Lung (tissue), 11 donors: ENCODE measurements at regions not wholly inside any gene's neighbourhood (a gene's known extent, or its start where the extent isn't known, plus 50 kb on each side); places are given as distances from the start of the nearest gene placed in this dataset.

Experiments used
- ATAC-seq: fragments of 200-7000 bp; cut with Tn5 transposase; one replicate; pipeline ENCODE4 v1.9.1; 2020; ENCODE audit warnings: moderate number of reproducible peaks; ENCODE audit not compliant: insufficient read depth, low FRiP score
- DNase-seq, 3 donors: peaks; one replicate each; pipeline ENCODE4 v3.0.0-alpha.2; 2013 to 2017
- H3K27ac ChIP-seq, 2 donors: one replicate each; pipeline ENCODE4 v1.5.1; 2013; ENCODE audit warnings: mild to moderate bottlenecking in 2 of 2, moderate library complexity in 2 of 2, control low read depth in 1 of 2, inconsistent platforms in 1 of 2, low read depth in 1 of 2, low read length in 1 of 2
- H3K27me3 ChIP-seq, 3 donors: one replicate each; pipeline ENCODE4 v1.5.1; 2013; ENCODE audit warnings: low read length in 2 of 3; ENCODE audit not compliant: control insufficient read depth in 3 of 3, insufficient read depth in 3 of 3
- H3K36me3 ChIP-seq, 4 donors: one replicate each; pipeline ENCODE4 v1.5.1; 2013; ENCODE audit warnings: low read length in 4 of 4, mild to moderate bottlenecking in 1 of 4, moderate library complexity in 1 of 4; ENCODE audit not compliant: control insufficient read depth in 4 of 4, insufficient read depth in 4 of 4
- H3K4me1 ChIP-seq, 5 donors: one replicate each; pipeline ENCODE4 v1.5.1; 2013; ENCODE audit warnings: low read length in 5 of 5, mild to moderate bottlenecking in 2 of 5, moderate library complexity in 1 of 5; ENCODE audit not compliant: control insufficient read depth in 5 of 5, insufficient read depth in 5 of 5
- H3K4me3 ChIP-seq: one replicate; pipeline ENCODE4 v1.5.1; 2013; ENCODE audit warnings: mild to moderate bottlenecking, control low read depth, moderate library complexity
- H3K9ac ChIP-seq, 2 donors: one replicate each; pipeline ENCODE4 v1.5.1; 2013; ENCODE audit warnings: low read length in 2 of 2, control low read depth in 1 of 2; ENCODE audit not compliant: insufficient read depth in 1 of 2
- H3K9me3 ChIP-seq, 4 donors: one replicate each; pipeline ENCODE4 v1.5.1; 2013; ENCODE audit warnings: low read length in 3 of 4, mild to moderate bottlenecking in 1 of 4, moderate library complexity in 1 of 4; ENCODE audit not compliant: control insufficient read depth in 4 of 4, insufficient read depth in 3 of 4
- WGBS, 2 donors: extraction: QIAGEN DNeasy Blood & Tissue Kit; methylation state at CpG; one replicate each; pipeline ENCODE4 v1.1.7; 2013; 5-methylcytosine and 5-hydroxymethylcytosine counted together
- TF ChIP-seq, protein P1 (sequence below): IDR thresholded peaks from 2 replicates; pipeline ENCODE4 v1.5.1; 2012; ENCODE audit warnings: mild to moderate bottlenecking; ENCODE audit errors: control extremely low read depth, extremely low read depth
- donor health status: control.
- donor health status: control.
- donor health status: Bipolar disorder and iron deficiency.
- donor health status: healthy.
- donor health status: DM: yes; HTN: yes; CAD: no.

DNA sequence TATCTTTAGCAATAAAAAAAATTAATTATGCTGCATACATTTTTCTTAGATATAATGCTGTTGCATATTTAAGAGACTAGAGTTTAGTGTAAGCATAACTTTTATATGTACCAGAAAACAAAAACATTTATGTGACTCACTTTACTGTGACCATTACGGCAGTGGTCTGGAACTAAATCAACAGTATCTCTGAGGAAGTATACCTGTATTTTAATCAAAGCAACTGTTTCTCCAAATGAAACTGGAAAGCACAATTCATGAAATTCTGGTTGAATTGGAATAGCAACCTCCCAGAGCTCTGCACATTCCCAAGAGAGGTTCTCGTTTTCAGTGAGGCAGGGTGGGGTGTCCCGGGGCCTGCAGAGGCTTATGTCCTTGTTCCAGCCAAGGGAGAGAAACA, 112.2 kb upstream of the TACR1 start:
- no peak overlapping the region for H3K9ac ChIP-seq
- no peaks in the 10 kb centered on the region for H3K27me3 ChIP-seq
- H3K36me3 ChIP-seq, result no peaks in the 10 kb centered on the region
- H3K27ac ChIP-seq, result no peak overlapping the region
- ATAC-seq (no peak), DNase-seq (no peak)
- H3K4me3 ChIP-seq, result no peak overlapping the region
- TF ChIP-seq, protein P1, sequence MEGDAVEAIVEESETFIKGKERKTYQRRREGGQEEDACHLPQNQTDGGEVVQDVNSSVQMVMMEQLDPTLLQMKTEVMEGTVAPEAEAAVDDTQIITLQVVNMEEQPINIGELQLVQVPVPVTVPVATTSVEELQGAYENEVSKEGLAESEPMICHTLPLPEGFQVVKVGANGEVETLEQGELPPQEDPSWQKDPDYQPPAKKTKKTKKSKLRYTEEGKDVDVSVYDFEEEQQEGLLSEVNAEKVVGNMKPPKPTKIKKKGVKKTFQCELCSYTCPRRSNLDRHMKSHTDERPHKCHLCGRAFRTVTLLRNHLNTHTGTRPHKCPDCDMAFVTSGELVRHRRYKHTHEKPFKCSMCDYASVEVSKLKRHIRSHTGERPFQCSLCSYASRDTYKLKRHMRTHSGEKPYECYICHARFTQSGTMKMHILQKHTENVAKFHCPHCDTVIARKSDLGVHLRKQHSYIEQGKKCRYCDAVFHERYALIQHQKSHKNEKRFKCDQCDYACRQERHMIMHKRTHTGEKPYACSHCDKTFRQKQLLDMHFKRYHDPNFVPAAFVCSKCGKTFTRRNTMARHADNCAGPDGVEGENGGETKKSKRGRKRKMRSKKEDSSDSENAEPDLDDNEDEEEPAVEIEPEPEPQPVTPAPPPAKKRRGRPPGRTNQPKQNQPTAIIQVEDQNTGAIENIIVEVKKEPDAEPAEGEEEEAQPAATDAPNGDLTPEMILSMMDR, result no peak
- no peaks in the 10 kb centered on the region for H3K4me1 ChIP-seq
- WGBS, 2 donors, result 75 to 77% methylated on average over 3 of the region's 3 CpGs
- no peaks in the 10 kb centered on the region for H3K9me3 ChIP-seq

DNA sequence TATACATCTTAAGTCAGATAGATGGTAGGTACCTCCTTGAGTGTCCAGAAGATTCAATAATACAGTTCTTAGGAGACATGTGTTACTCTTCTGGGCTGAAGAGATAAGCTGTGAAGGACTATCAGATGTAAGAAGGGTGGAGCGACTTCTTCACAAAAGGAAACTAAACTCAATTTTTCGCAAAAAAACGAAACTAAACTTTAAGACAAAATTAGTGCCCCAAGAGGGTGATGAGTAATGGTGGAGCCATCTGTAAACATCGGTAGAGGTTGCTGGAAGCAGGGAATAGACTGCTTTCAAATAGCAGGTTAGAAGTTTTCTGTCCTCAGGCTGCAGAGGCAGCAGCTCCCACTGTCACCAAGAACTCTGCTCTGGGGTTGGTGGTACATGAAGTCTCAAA, 111.6 kb upstream of the TACR1 start:
- no peak overlapping the region for H3K27ac ChIP-seq
- no peak for ATAC-seq
- TF ChIP-seq, protein P1, result no peak
- H3K9ac ChIP-seq, result no peak overlapping the region
- H3K4me3 ChIP-seq, result no peak overlapping the region
- no peaks in the 10 kb centered on the region for H3K4me1 ChIP-seq
- no peaks in the 10 kb centered on the region for H3K36me3 ChIP-seq
- H3K9me3 ChIP-seq, result no peaks in the 10 kb centered on the region
- H3K27me3 ChIP-seq, result no peaks in the 10 kb centered on the region
- no peak for DNase-seq
- WGBS, 2 donors, result 93 to 94% methylated on average over 4 of the region's 4 CpGs

DNA sequence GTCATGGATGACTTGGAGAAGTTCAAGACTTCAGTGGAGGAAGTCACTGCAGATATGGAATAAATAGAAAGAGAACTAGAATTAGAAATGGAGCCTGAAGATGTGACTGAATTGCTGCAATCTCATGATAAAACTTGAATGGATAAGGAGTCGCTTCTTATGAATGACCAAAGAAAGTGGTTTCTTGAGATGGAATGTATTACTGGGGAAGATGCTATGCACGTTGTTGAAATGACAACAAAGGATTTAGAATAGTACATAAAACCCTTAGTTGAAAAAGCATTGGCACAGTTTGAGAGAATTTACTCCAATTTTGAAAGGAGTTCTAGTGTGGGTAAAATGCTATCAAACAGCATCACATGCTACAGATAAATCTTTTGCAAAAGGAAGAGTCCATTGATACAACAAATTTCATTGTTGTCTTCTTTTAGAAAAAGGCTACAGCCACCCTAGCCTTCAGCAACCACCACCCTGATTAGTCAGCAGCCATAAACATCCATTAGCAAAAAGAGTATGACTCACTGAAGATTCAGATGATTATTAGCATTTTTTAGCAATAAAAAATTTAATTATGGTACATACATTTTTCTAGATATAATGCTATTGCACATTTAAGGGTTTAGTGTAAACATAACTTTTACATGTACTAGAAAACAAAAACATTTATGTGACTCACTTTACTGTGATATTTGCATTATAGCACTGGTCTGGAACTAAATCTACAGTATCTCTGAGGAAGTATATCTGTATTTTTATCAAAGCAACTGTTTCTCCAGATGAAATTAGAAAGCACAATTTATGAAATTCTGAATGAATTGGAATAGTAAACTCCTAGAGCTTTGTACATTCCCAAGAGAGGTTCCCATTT, 110.5 kb upstream of the TACR1 start:
- WGBS, 2 donors, result 86 to 96% methylated on average over 2 of the region's 2 CpGs
- TF ChIP-seq, protein P1, result no peak
- Histone ChIP-seq H3K9me3 (no peaks in the 10 kb centered on the region), H3K4me3 (no peak overlapping the region), H3K4me1 (no peaks in the 10 kb centered on the region), H3K27me3 (no peaks in the 10 kb centered on the region), H3K27ac (no peak overlapping the region), H3K9ac (no peak overlapping the region), H3K36me3 (no peaks in the 10 kb centered on the region)
- no peak for DNase-seq
- ATAC-seq, result no peak
